ENCODE measurements at regions not wholly inside any gene's neighbourhood (a gene's known extent, or its start where the extent isn't known, plus 50 kb on each side); places are given as distances from the start of the nearest gene placed in this dataset.

GRCh38 chr4:42331914-42332368 lies 65.3 kb upstream of the SHISA3 start:
- DNase-seq (ENCODE audit: low read depth in 1 of 2, low spot score in 1 of 2): no peak
- no peak for TF ChIP-seq SPI1 (IDR thresholded peaks at IDR 0.05; ENCODE audit: borderline replicate concordance, low read depth)

GRCh38 chr4:42339935-42340406 lies 57.3 kb upstream of the SHISA3 start:
- H3K27me3 ChIP-seq (ENCODE audit: insufficient read depth, poor library complexity, severe bottlenecking): no peaks in the 10 kb centered on the region
- H3K4me3 ChIP-seq (replicated peaks; ENCODE audit: insufficient read depth, low read length): no peak overlapping the region
- DNase-seq (ENCODE audit: low read depth in 1 of 2, low spot score in 1 of 2): no peak
- TF ChIP-seq SPI1 (IDR thresholded peaks at IDR 0.05; ENCODE audit: borderline replicate concordance, low read depth) (no peak), POLR2AphosphoS5 (IDR thresholded peaks at IDR 0.05; ENCODE audit: low read depth) (no peak), GABPA (IDR thresholded peaks at IDR 0.05; ENCODE audit: low read depth) (no peak), REST (IDR thresholded peaks at IDR 0.05; ENCODE audit: insufficient replicate concordance, low read depth) (no peak), CTCF (IDR thresholded peaks at IDR 0.05; ENCODE audit: insufficient read depth, low read length) (no peak)
- H3K27ac ChIP-seq (replicated peaks): no peak overlapping the region

More at GRCh38 chr4:42331914-42332368, 65.3 kb upstream of the SHISA3 start:
- H3K27me3 ChIP-seq (ENCODE audit: insufficient read depth, poor library complexity, severe bottlenecking): no peaks in the 10 kb centered on the region
- no peak overlapping the region for H3K4me3 ChIP-seq (replicated peaks; ENCODE audit: insufficient read depth, low read length)
- H3K27ac ChIP-seq (replicated peaks): no peak overlapping the region

GRCh38 chr4:42341518-42342026 lies 55.7 kb upstream of the SHISA3 start:
- Histone ChIP-seq H3K27me3 (ENCODE audit: insufficient read depth, poor library complexity, severe bottlenecking) (no peaks in the 10 kb centered on the region), H3K4me3 (replicated peaks; ENCODE audit: insufficient read depth, low read length) (no peak overlapping the region), H3K27ac (replicated peaks) (no peak overlapping the region)
- TF ChIP-seq GABPA (IDR thresholded peaks at IDR 0.05; ENCODE audit: low read depth): no peak
- TF ChIP-seq REST (IDR thresholded peaks at IDR 0.05; ENCODE audit: insufficient replicate concordance, low read depth): no peak
- TF ChIP-seq SPI1 (IDR thresholded peaks at IDR 0.05; ENCODE audit: borderline replicate concordance, low read depth): no peak
- no peak for TF ChIP-seq CTCF (IDR thresholded peaks at IDR 0.05; ENCODE audit: insufficient read depth, low read length)
- TF ChIP-seq POLR2AphosphoS5 (IDR thresholded peaks at IDR 0.05; ENCODE audit: low read depth): no peak
- no peak for DNase-seq (ENCODE audit: low read depth in 1 of 2, low spot score in 1 of 2)

- no peak for TF ChIP-seq GABPA (IDR thresholded peaks at IDR 0.05; ENCODE audit: low read depth)
- TF ChIP-seq CTCF (IDR thresholded peaks at IDR 0.05; ENCODE audit: insufficient read depth, low read length): no peak
- TF ChIP-seq SPI1 (IDR thresholded peaks at IDR 0.05; ENCODE audit: borderline replicate concordance, low read depth): no peak
- no peak for TF ChIP-seq REST (IDR thresholded peaks at IDR 0.05; ENCODE audit: insufficient replicate concordance, low read depth)
- no peak for TF ChIP-seq POLR2AphosphoS5 (IDR thresholded peaks at IDR 0.05; ENCODE audit: low read depth)
- Histone ChIP-seq H3K27me3 (ENCODE audit: insufficient read depth, poor library complexity, severe bottlenecking) (no peaks in the 10 kb centered on the region), H3K4me3 (replicated peaks; ENCODE audit: insufficient read depth, low read length) (no peak overlapping the region), H3K27ac (replicated peaks) (no peak overlapping the region)
- DNase-seq (ENCODE audit: low read depth in 1 of 2, low spot score in 1 of 2): no peak
These were observed 54.8 kb upstream of the SHISA3 start for GRCh38 chr4:42342459-42342858.
